HCT116 (cell line): ENCODE measurements at regions not wholly inside any gene's neighbourhood (a gene's known extent, or its start where the extent isn't known, plus 50 kb on each side); places are given as distances from the start of the nearest gene placed in this dataset.
A peak's percentile ranks its signal among the peaks of the same experiment; 100 is the strongest.

Experiments used
- ATAC-seq: fragments of 200-7000 bp; cut with Tn5 transposase; 2 replicates; pipeline ENCODE4 v1.9.1; 2020; ENCODE audit warnings: mild to moderate bottlenecking, moderate library complexity
- BruUV-seq: library from RNA; stranded (reverse); fragments of 400-500 nt; replicated peaks from 2 replicates; lab custom pipeline; 2021; lab: Mats Ljungman, UMichigan
- CTCF ChIA-PET: fragments of 300-600 bp; sonication (Branson Sonifier 250); formaldehyde crosslinking; loops from one replicate; lab custom pipeline; 2021; ENCODE audit warnings: antibody characterized with exemption; lab: Charles Lee
- POLR2A ChIA-PET: fragments of 300-600, 350-600 bp; sonication (Branson Sonifier 250); formaldehyde crosslinking; loops from one replicate; lab custom pipeline; 2021; ENCODE audit warnings: antibody characterized with exemption; lab: Charles Lee
- RAD21 ChIA-PET, 2 experiments: fragments of 300-600 bp; sonication (Branson Sonifier 250); formaldehyde crosslinking; loops; one replicate each; lab custom pipeline; 2023; ENCODE audit warnings: low total read pairs in 2 of 2; ENCODE audit not compliant: uncharacterized antibody in 2 of 2, unreplicated experiment in 2 of 2, low non-redundant PET in 1 of 2; lab: Charles Lee
- DNase-seq: peaks from one replicate; pipeline ENCODE4 v3.0.0-alpha.2; 2010; ENCODE audit warnings: low read depth, low spot score
- H2AFZ ChIP-seq: fragments of 200-600 bp; shearing (Covaris generic), sonication (generic); 2 replicates; pipeline ENCODE4 v1.6.1; 2017; ENCODE audit warnings: low read depth, mixed run types, mixed read lengths, antibody characterized with exemption, low read length; ENCODE audit not compliant: poor library complexity, severe bottlenecking
- H3K27ac ChIP-seq: 2 replicates; pipeline ENCODE4 v1.5.1; 2012; ENCODE audit warnings: low read depth, low read length
- H3K27me3 ChIP-seq: fragments of 200-600 bp; sonication (generic); 2 replicates; pipeline ENCODE4 v1.6.1; 2016; ENCODE audit warnings: mixed run types, low read length, mixed read lengths; ENCODE audit not compliant: insufficient read depth
- H3K36me3 ChIP-seq, 2 experiments: fragments of 200-500 bp in 1 of 2; fragments of 200-600 bp in 1 of 2; sonication (Bioruptor generic) in 1 of 2; sonication (generic) in 1 of 2; 2 replicates each; pipeline versions ENCODE4 v1.5.1 to v1.6.1; 2014 to 2016; ENCODE audit warnings: low read length in 2 of 2, inconsistent platforms in 1 of 2, mixed read lengths in 1 of 2, mixed run types in 1 of 2; ENCODE audit not compliant: insufficient read depth in 2 of 2, control insufficient read depth in 1 of 2
- H3K4me1 ChIP-seq, 2 experiments: fragments of 200-600 bp in 1 of 2; sonication (generic) in 1 of 2; 2 replicates each; pipeline versions ENCODE4 v1.5.1 to v1.6.1; 2012 to 2017; ENCODE audit warnings: low read length in 2 of 2, inconsistent platforms in 1 of 2, mild to moderate bottlenecking in 1 of 2, mixed read lengths in 1 of 2, mixed run types in 1 of 2, moderate library complexity in 1 of 2; ENCODE audit not compliant: insufficient read depth in 2 of 2, control insufficient read depth in 1 of 2
- H3K4me2 ChIP-seq: fragments of 200-600 bp; sonication (generic); 2 replicates; pipeline ENCODE4 v1.6.1; 2017; ENCODE audit warnings: mixed run types, low read length, mixed read lengths
- H3K4me3 ChIP-seq, 2 experiments: fragments of 200-600 bp in 1 of 2; sonication (generic) in 1 of 2; replicated peaks in 1 of 2; 2 replicates each; pipeline ENCODE4 v1.5.1; 2011 to 2016; ENCODE audit warnings: low read length in 2 of 2, control low read depth in 1 of 2, low read depth in 1 of 2, mild to moderate bottlenecking in 1 of 2, mixed read lengths in 1 of 2, mixed run types in 1 of 2
- H3K79me2 ChIP-seq: fragments of 200-600 bp; sonication (generic); 2 replicates; pipeline ENCODE4 v1.6.1; 2017; ENCODE audit warnings: mild to moderate bottlenecking, mixed run types, low read length, moderate library complexity, mixed read lengths; ENCODE audit not compliant: insufficient read depth
- H3K9ac ChIP-seq: fragments of 200-600 bp; sonication (generic); 2 replicates; pipeline ENCODE4 v1.6.1; 2016; ENCODE audit warnings: low read length, mixed read lengths
- H3K9me2 ChIP-seq: fragments of 200-600 bp; sonication (generic), shearing (Covaris generic); 2 replicates; pipeline ENCODE4 v1.6.1; 2017; ENCODE audit warnings: mixed run types, mild to moderate bottlenecking, moderate library complexity; ENCODE audit not compliant: insufficient read depth
- H3K9me3 ChIP-seq, 2 experiments: fragments of 200-500 bp in 1 of 2; fragments of 200-600 bp in 1 of 2; sonication (Bioruptor generic) in 1 of 2; sonication (generic) in 1 of 2; 2 replicates each; pipeline ENCODE4 v1.6.1; 2014 to 2017; ENCODE audit warnings: low read length in 2 of 2, mixed read lengths in 2 of 2, inconsistent platforms in 1 of 2, low read depth in 1 of 2, mild to moderate bottlenecking in 1 of 2, mixed run types in 1 of 2, moderate library complexity in 1 of 2; ENCODE audit not compliant: control insufficient read depth in 1 of 2, insufficient read depth in 1 of 2
- H4K20me1 ChIP-seq: fragments of 200-600 bp; sonication (generic), shearing (Covaris generic); 2 replicates; pipeline ENCODE4 v1.6.1; 2017; ENCODE audit warnings: mixed run types, mild to moderate bottlenecking, moderate library complexity; ENCODE audit not compliant: insufficient read depth
- ATF3 ChIP-seq: IDR thresholded peaks from 2 replicates; pipeline ENCODE4 v1.6.1; 2012
- CBX3 ChIP-seq: IDR thresholded peaks from 2 replicates; pipeline ENCODE4 v1.6.1; 2012; ENCODE audit warnings: low read depth
- ELF1 ChIP-seq: IDR thresholded peaks from 2 replicates; pipeline ENCODE4 v1.6.1; 2012; ENCODE audit warnings: low read depth, borderline replicate concordance
- EZH2 ChIP-seq: fragments of 200-600 bp; sonication (generic); IDR thresholded peaks from 2 replicates; pipeline ENCODE4 v1.6.1; 2017; ENCODE audit warnings: antibody characterized with exemption, mixed run types
- EZH2phosphoT487 ChIP-seq: fragments of 200-600 bp; IDR thresholded peaks from 2 replicates; pipeline ENCODE4 v1.6.1; 2018; ENCODE audit warnings: antibody characterized with exemption, borderline replicate concordance
- FOSL1 ChIP-seq: IDR thresholded peaks from 2 replicates; pipeline ENCODE4 v1.6.1; 2012; ENCODE audit warnings: low read depth
- JUND ChIP-seq: IDR thresholded peaks from 2 replicates; pipeline ENCODE4 v1.6.1; 2012
- POLR2A ChIP-seq: IDR thresholded peaks from 2 replicates; pipeline ENCODE4 v1.7.0; 2011; ENCODE audit warnings: borderline replicate concordance; ENCODE audit not compliant: insufficient read depth, insufficient read length; ENCODE audit errors: extremely low read depth
- REST ChIP-seq: IDR thresholded peaks from 2 replicates; pipeline ENCODE4 v1.6.1; 2012; ENCODE audit warnings: low read depth
- SP1 ChIP-seq: IDR thresholded peaks from 2 replicates; pipeline ENCODE4 v1.6.1; 2012; ENCODE audit warnings: low read depth
- SRF ChIP-seq: IDR thresholded peaks from 2 replicates; pipeline ENCODE4 v1.6.1; 2012; ENCODE audit warnings: low read depth
- TCF7L2 ChIP-seq: IDR thresholded peaks from 2 replicates; pipeline ENCODE4 v1.7.0; 2011; ENCODE audit warnings: borderline replicate concordance, inconsistent platforms; ENCODE audit not compliant: insufficient read depth, insufficient read length; ENCODE audit errors: extremely low read depth
- YY1 ChIP-seq: IDR thresholded peaks from 2 replicates; pipeline ENCODE4 v1.6.1; 2011; ENCODE audit warnings: low read length, low read depth, moderate library complexity, mild to moderate bottlenecking; ENCODE audit not compliant: insufficient replicate concordance; ENCODE audit errors: extremely low read depth
- ZBTB33 ChIP-seq: IDR thresholded peaks from 2 replicates; pipeline ENCODE4 v1.6.1; 2011; ENCODE audit warnings: mild to moderate bottlenecking, low read length, moderate library complexity; ENCODE audit not compliant: insufficient replicate concordance; ENCODE audit errors: extremely low read depth
- ZFX ChIP-seq: fragments of 450-650 bp; IDR thresholded peaks from 2 replicates; pipeline ENCODE4 v1.6.1; 2017
- ZNF274 ChIP-seq: fragments of 200-500 bp; sonication (Bioruptor generic); IDR thresholded peaks from 2 replicates; pipeline ENCODE4 v1.6.1; 2014; ENCODE audit warnings: mild to moderate bottlenecking, low read depth, low read length, inconsistent platforms
- intact Hi-C: fragments of 100-400 bp; cut with micrococcal nuclease; formaldehyde crosslinking; loops from 2 replicates; pipeline ENCODE4 v1.10.0; 2022

GRCh38 chr9:38226491-38226951 lies 157.5 kb upstream of the SHB start:
- no peaks in the 10 kb centered on the region for H3K36me3 ChIP-seq
- no TSS peak for BruUV-seq
- no peaks in the 10 kb centered on the region for H3K9me2 ChIP-seq
- H3K79me2 ChIP-seq: no peaks in the 10 kb centered on the region
- peak overlapping the region; percentile 61 for H2AFZ ChIP-seq
- H3K27me3 ChIP-seq: no peaks in the 10 kb centered on the region
- H3K9me3 ChIP-seq: no peaks in the 10 kb centered on the region
- no peak overlapping the region for H3K9ac ChIP-seq
- intact Hi-C loops: no loop called here
- ChIA-PET RAD21 (no interaction called here), CTCF (no interaction called here), POLR2A (no interaction called here)
- H3K4me1 ChIP-seq: peaks cover 3 to 16% of the 10 kb centered on the region in 2 experiments; a peak in 3 of 4 replicates
- H4K20me1 ChIP-seq: no peaks in the 10 kb centered on the region
- H3K27ac ChIP-seq: no peak overlapping the region
- peak overlapping the region; percentile 39 for H3K4me2 ChIP-seq
- no peak overlapping the region for H3K4me3 ChIP-seq
- TF ChIP-seq CBX3 (no peak), EZH2 (no peak), ATF3 (no peak), JUND (no peak), FOSL1 (no peak), YY1 (no peak), TCF7L2 (no peak), SRF (no peak), ZBTB33 (no peak), POLR2A (no peak), ELF1 (no peak), EZH2phosphoT487 (no peak), SP1 (no peak), ZNF274 (no peak), REST (no peak), ZFX (no peak)
- ATAC-seq (no peak), DNase-seq (no peak)
